Sigmoid colon (tissue), 6 donors: ENCODE measurements at regions not wholly inside any gene's neighbourhood (a gene's known extent, or its start where the extent isn't known, plus 50 kb on each side); places are given as distances from the start of the nearest gene placed in this dataset.

Source experiments
- DNase-seq: peaks from one replicate; pipeline ENCODE4 v3.0.0-alpha.2; 2019
- H3K27ac ChIP-seq, 4 donors: fragments of 200-600 bp; sonication (generic); one replicate each; pipeline ENCODE4 v1.5.1; 2016 to 2019; ENCODE audit warnings: mild to moderate bottlenecking in 1 of 4
- H3K27me3 ChIP-seq, 3 donors: fragments of 200-600 bp; sonication (generic); one replicate each; pipeline ENCODE4 v1.5.1; 2019; ENCODE audit warnings: mild to moderate bottlenecking in 1 of 3
- H3K36me3 ChIP-seq, 4 donors: fragments of 200-600 bp; sonication (generic); one replicate each; pipeline ENCODE4 v1.5.1; 2016 to 2019
- H3K4me1 ChIP-seq, 4 donors: fragments of 200-600 bp; sonication (generic); one replicate each; pipeline ENCODE4 v1.5.1; 2017 to 2019
- H3K4me3 ChIP-seq, 4 donors: fragments of 200-600 bp; sonication (generic); one replicate each; pipeline ENCODE4 v1.5.1; 2017 to 2019; ENCODE audit warnings: mild to moderate bottlenecking in 2 of 4, moderate library complexity in 1 of 4
- H3K9me3 ChIP-seq, 4 donors: fragments of 200-600 bp in 3 of 4; sonication (generic) in 3 of 4; one replicate each; pipeline versions ENCODE4 v1.5.1 to v1.6.1; 2013 to 2019
- EP300 ChIP-seq, 4 donors: sonication (generic); formaldehyde crosslinking; IDR thresholded peaks; one replicate each; pipeline ENCODE4 v1.6.1; 2017; ENCODE audit warnings: antibody characterized with exemption in 4 of 4
- POLR2A ChIP-seq, 2 donors: fragments of 450-650 bp; IDR thresholded peaks; one replicate each; pipeline ENCODE4 v1.6.1; 2016; ENCODE audit warnings: antibody characterized with exemption in 2 of 2, mild to moderate bottlenecking in 2 of 2, moderate library complexity in 2 of 2
- POLR2AphosphoS5 ChIP-seq, 4 donors: sonication (generic); formaldehyde crosslinking; IDR thresholded peaks; one replicate each; pipeline ENCODE4 v1.6.1; 2017; ENCODE audit warnings: antibody characterized with exemption in 4 of 4
- WGBS, 2 donors: extraction: QIAGEN DNeasy Blood & Tissue Kit; methylation state at CpG; one replicate each; pipeline ENCODE4 v1.1.7; 2013; 5-methylcytosine and 5-hydroxymethylcytosine counted together
- intact Hi-C: fragments of 100-400 bp; cut with DNase I; formaldehyde crosslinking; loops from one replicate; pipeline ENCODE4 v1.15.1; 2023
- TF ChIP-seq, protein P1 (sequence below), 4 experiments: fragments of 450-650 bp in 3 of 4; fragments of 200-600 bp in 1 of 4; IDR thresholded peaks; one replicate each; pipeline ENCODE4 v1.5.1; 2016 to 2019; ENCODE audit warnings: antibody characterized with exemption in 4 of 4, mild to moderate bottlenecking in 3 of 4, moderate library complexity in 2 of 4
- donor health status: healthy with polysubstance abuse.
- donor health status: healthy.

DNA sequence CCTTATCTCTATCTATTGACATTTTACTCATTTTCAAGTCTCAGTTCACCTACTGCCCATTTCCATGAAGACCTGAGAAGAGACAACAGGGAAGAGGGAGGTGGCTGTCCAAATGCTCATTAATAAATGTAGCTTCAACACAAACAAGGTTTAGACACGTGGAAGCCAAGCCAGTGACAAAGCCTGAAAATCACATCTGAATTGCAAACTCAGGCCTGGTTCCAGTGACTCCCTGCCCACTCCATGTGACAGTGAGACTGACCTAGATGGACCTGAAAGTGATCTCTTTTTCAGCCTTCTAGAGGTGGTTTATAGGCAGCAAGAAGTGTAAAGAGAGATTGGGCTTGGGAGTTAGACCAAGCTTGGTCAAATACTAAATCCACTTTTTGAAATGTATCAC, 126.6 kb upstream of the BCL6 start:
- no peak for DNase-seq
- Histone ChIP-seq H3K4me3 (no peak overlapping the region), H3K9me3 (no peaks in the 10 kb centered on the region), H3K27ac (no peak overlapping the region), H3K27me3 (no peaks in the 10 kb centered on the region), H3K36me3 (no peaks in the 10 kb centered on the region), H3K4me1 (no peaks in the 10 kb centered on the region)
- WGBS, 2 donors: 92 to 93% methylated on average over 1 of the region's 1 CpG
- intact Hi-C loops: no loop called here
- TF ChIP-seq EP300 (IDR thresholded peaks at IDR 0.05) (no peak), POLR2AphosphoS5 (IDR thresholded peaks at IDR 0.05) (no peak), POLR2A (IDR thresholded peaks at IDR 0.05) (no peak)
- TF ChIP-seq, protein P1, sequence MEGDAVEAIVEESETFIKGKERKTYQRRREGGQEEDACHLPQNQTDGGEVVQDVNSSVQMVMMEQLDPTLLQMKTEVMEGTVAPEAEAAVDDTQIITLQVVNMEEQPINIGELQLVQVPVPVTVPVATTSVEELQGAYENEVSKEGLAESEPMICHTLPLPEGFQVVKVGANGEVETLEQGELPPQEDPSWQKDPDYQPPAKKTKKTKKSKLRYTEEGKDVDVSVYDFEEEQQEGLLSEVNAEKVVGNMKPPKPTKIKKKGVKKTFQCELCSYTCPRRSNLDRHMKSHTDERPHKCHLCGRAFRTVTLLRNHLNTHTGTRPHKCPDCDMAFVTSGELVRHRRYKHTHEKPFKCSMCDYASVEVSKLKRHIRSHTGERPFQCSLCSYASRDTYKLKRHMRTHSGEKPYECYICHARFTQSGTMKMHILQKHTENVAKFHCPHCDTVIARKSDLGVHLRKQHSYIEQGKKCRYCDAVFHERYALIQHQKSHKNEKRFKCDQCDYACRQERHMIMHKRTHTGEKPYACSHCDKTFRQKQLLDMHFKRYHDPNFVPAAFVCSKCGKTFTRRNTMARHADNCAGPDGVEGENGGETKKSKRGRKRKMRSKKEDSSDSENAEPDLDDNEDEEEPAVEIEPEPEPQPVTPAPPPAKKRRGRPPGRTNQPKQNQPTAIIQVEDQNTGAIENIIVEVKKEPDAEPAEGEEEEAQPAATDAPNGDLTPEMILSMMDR (IDR thresholded peaks at IDR 0.05): no peak

DNA sequence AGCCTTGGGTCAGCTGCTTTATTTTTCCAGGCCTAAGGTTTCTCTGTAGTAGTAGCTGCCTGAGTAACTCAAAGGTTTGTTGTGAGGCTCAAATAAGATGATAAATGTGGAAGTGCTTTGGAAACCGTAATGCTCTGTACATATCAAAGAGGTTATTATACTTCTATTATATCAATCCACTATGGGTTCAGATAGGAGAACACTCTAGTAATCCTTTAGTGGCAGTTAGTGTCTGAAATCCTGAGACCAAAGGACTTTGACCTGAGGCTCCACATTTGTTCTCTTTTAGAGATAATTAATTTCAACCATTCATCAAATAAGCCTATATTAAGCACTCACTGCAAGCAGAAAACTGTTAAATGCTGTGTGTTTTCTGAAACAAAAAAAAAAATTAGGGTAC, 128.6 kb upstream of the BCL6 start:
- no peak for TF ChIP-seq EP300 (IDR thresholded peaks at IDR 0.05)
- TF ChIP-seq, protein P1 (IDR thresholded peaks at IDR 0.05): no peak
- no peak for TF ChIP-seq POLR2A (IDR thresholded peaks at IDR 0.05)
- no peak for TF ChIP-seq POLR2AphosphoS5 (IDR thresholded peaks at IDR 0.05)
- Histone ChIP-seq H3K27ac (no peak overlapping the region), H3K4me1 (no peaks in the 10 kb centered on the region), H3K27me3 (no peaks in the 10 kb centered on the region), H3K9me3 (no peaks in the 10 kb centered on the region), H3K36me3 (no peaks in the 10 kb centered on the region), H3K4me3 (no peak overlapping the region)
- 77 to 86% methylated on average over 1 of the region's 1 CpG for WGBS, 2 donors
- no peak for DNase-seq
- intact Hi-C loops: no loop called here

DNA sequence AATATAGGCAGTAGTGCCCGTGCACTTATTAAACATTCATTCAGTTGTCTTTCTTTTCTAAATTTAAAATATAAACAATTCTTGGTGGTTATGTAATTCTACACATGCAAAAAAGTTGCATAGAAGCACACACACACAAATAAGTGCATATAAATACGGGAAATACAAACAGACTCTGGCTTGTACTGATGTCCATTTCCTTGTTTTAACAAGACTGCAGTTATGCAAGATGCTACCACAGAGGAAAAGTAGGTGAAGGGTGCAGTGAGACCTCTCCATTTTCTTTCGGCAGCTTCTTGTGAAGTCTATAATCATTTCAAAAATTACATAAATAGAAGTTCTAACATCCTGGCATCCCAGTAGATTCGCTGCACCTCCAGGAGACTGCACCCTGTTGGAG, 130.6 kb upstream of the BCL6 start:
- intact Hi-C loops: no loop called here

DNA sequence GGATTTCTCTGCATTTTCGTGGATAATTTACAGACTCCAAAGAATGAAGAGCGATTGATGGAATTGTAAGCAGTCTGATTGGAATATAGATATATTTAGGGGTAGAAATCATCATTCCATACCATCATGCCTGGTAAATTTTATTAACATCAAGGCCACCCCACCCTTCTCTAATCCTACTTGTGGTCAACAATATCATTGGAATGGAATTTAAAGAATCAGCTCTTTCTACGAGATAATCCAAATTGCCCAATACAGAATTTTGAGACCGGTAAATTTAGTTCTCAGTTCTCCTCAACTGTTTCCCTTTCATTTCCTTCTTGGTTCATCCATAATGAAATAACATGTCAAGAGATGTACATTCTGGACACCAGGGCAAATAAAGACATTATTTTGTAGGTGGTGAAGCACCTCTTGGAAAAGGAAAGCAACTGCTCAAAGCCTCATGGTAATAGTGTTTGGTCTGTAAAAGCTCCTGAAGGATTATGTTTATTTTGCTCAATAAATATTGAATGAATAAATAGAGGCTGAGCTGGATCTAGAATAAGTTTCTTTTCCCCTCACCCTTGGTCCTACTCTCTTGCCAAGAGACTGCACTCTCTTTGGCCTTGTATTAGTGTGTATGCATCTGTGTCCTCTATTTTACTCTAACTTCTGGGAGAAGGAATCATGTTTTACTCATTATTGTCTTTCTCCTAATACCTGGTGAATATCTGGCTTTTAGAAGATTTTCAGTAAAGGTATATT, 133.7 kb upstream of the BCL6 start:
- no peak for DNase-seq
- H3K36me3 ChIP-seq: no peaks in the 10 kb centered on the region
- intact Hi-C loops: no loop called here
- TF ChIP-seq, protein P1 (IDR thresholded peaks at IDR 0.05): no peak
- TF ChIP-seq POLR2AphosphoS5 (IDR thresholded peaks at IDR 0.05) (no peak), POLR2A (IDR thresholded peaks at IDR 0.05) (no peak), EP300 (IDR thresholded peaks at IDR 0.05) (no peak)
- H3K27me3 ChIP-seq: no peaks in the 10 kb centered on the region
- H3K9me3 ChIP-seq: no peaks in the 10 kb centered on the region
- H3K4me1 ChIP-seq: no peaks in the 10 kb centered on the region
- H3K27ac ChIP-seq: no peak overlapping the region
- H3K4me3 ChIP-seq: no peak overlapping the region
- WGBS, 2 donors: 84 to 90% methylated on average over 4 of the region's 4 CpGs

More for the DNA sequence above, 130.6 kb upstream of the BCL6 start:
- no peaks in the 10 kb centered on the region for H3K27me3 ChIP-seq
- TF ChIP-seq POLR2AphosphoS5 (IDR thresholded peaks at IDR 0.05) (no peak), EP300 (IDR thresholded peaks at IDR 0.05) (no peak), POLR2A (IDR thresholded peaks at IDR 0.05) (no peak)
- TF ChIP-seq, protein P1 (IDR thresholded peaks at IDR 0.05): no peak
- no peaks in the 10 kb centered on the region for H3K36me3 ChIP-seq
- no peak overlapping the region for H3K4me3 ChIP-seq
- H3K9me3 ChIP-seq: no peaks in the 10 kb centered on the region
- WGBS, 2 donors: 85 to 90% methylated on average over 4 of the region's 4 CpGs
- no peaks in the 10 kb centered on the region for H3K4me1 ChIP-seq
- no peak overlapping the region for H3K27ac ChIP-seq
- no peak for DNase-seq

DNA sequence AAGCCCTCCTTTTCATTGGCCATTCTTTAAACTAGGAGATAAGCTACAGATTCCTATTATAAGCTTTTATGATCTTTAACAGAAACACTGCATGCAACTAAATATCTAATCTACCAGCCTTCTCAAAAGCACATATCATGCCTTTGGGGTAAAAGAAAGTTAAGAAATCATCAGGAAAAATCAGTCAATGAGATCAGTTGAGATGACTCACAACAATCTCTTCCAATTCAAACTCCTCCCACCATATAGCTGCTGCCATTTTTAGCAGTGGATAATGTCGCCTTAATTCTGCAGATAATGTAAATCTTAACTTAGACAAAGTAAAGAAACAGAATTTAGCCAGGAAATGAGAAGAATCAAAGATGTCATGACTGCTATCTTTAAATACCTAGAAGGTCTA, 135.2 kb upstream of the BCL6 start:
- WGBS, 2 donors: 86 to 93% methylated on average over 1 of the region's 1 CpG
- no peak overlapping the region for H3K27ac ChIP-seq
- H3K4me3 ChIP-seq: no peak overlapping the region
- no peaks in the 10 kb centered on the region for H3K36me3 ChIP-seq
- H3K27me3 ChIP-seq: no peaks in the 10 kb centered on the region
- intact Hi-C loops: no loop called here
- no peaks in the 10 kb centered on the region for H3K9me3 ChIP-seq
- TF ChIP-seq, protein P1 (IDR thresholded peaks at IDR 0.05): no peak
- TF ChIP-seq POLR2A (IDR thresholded peaks at IDR 0.05) (no peak), POLR2AphosphoS5 (IDR thresholded peaks at IDR 0.05) (no peak), EP300 (IDR thresholded peaks at IDR 0.05) (no peak)
- no peak for DNase-seq
- no peaks in the 10 kb centered on the region for H3K4me1 ChIP-seq
